H1 (cell line): ENCODE measurements at regions not wholly inside any gene's neighbourhood (a gene's known extent, or its start where the extent isn't known, plus 50 kb on each side); places are given as distances from the start of the nearest gene placed in this dataset.

Experiments
- CBX5 ChIP-seq: fragments of 300-800, 300-1000 bp; sonication (generic); IDR thresholded peaks from 2 replicates; pipeline ENCODE4 v1.7.1; 2016; ENCODE audit warnings: antibody characterized with exemption, low read length, low read depth
- CHD1 ChIP-seq: IDR thresholded peaks from 2 replicates; pipeline ENCODE4 v1.6.1; 2012; ENCODE audit warnings: low read depth, low read length, improper control_type of control experiment
- CTCF ChIP-seq, 3 experiments: IDR thresholded peaks; 1 replicate in 2 of 3; 2 replicates in 1 of 3; pipeline versions ENCODE4 v1.5.1 to v1.6.1; 2011; ENCODE audit warnings: low read length in 3 of 3, mild to moderate bottlenecking in 3 of 3, inconsistent platforms in 2 of 3, low read depth in 1 of 3, moderate library complexity in 1 of 3; ENCODE audit not compliant: insufficient read depth in 1 of 3; ENCODE audit errors: control extremely low read depth in 1 of 3
- EGR1 ChIP-seq: IDR thresholded peaks from 2 replicates; pipeline ENCODE4 v1.6.1; 2011; ENCODE audit warnings: low read depth, low read length, borderline replicate concordance
- EZH2 ChIP-seq: fragments of 200-600 bp; sonication (generic); IDR thresholded peaks from 2 replicates; pipeline ENCODE4 v1.7.1; 2012; ENCODE audit warnings: low read depth, mild to moderate bottlenecking, moderate library complexity, low read length, inconsistent platforms; ENCODE audit not compliant: severe bottlenecking
- POLR2A ChIP-seq, 2 experiments: IDR thresholded peaks; 1 replicate in 1 of 2; 2 replicates in 1 of 2; pipeline ENCODE4 v1.6.1; 2011; ENCODE audit warnings: low read depth in 2 of 2, low read length in 2 of 2, mild to moderate bottlenecking in 2 of 2; ENCODE audit errors: control extremely low read depth in 1 of 2
- POLR2AphosphoS5 ChIP-seq: IDR thresholded peaks from 2 replicates; pipeline ENCODE4 v1.6.1; 2011; ENCODE audit warnings: low read depth, low read length
- RXRA ChIP-seq: IDR thresholded peaks from 2 replicates; pipeline ENCODE4 v1.6.1; 2011; ENCODE audit warnings: low read depth, mild to moderate bottlenecking, low read length, moderate library complexity; ENCODE audit not compliant: insufficient read depth
- SRF ChIP-seq: IDR thresholded peaks from 2 replicates; pipeline ENCODE4 v1.6.1; 2011; ENCODE audit warnings: mild to moderate bottlenecking, low read depth, low read length, moderate library complexity
- USF2 ChIP-seq: IDR thresholded peaks from 2 replicates; pipeline ENCODE4 v1.6.1; 2011; ENCODE audit warnings: low read length, improper control_type of control experiment

GRCh38 chr16:52363082-52363481 is 183.9 kb downstream of the TOX3 start:
- TF ChIP-seq RXRA, result no peak
- TF ChIP-seq CTCF (IDR thresholded peaks at IDR 0.05; ENCODE audit: control extremely low read depth in 1 of 3, insufficient read depth in 1 of 3, low read depth in 1 of 3, low read length in 3 of 3), result no peak
- no peak for TF ChIP-seq CBX5
- TF ChIP-seq USF2, result no peak
- no peak for TF ChIP-seq POLR2A (IDR thresholded peaks at IDR 0.05; ENCODE audit: control extremely low read depth in 1 of 2, low read depth in 2 of 2, low read length in 2 of 2)
- no peak for TF ChIP-seq EGR1
- TF ChIP-seq POLR2AphosphoS5, result no peak
- no peak for TF ChIP-seq CHD1
- no peak for TF ChIP-seq SRF
- no peak for TF ChIP-seq EZH2
